Thymus (tissue), 11 donors: ENCODE measurements at regions not wholly inside any gene's neighbourhood (a gene's known extent, or its start where the extent isn't known, plus 50 kb on each side); places are given as distances from the start of the nearest gene placed in this dataset.
"Not testable (repeated sequence)": the region's sequence is repeated elsewhere in the genome, so short reads cannot be mapped to it uniquely, and the experiment has no call there.

Experiments
- DNase-seq, 9 donors: peaks; one replicate each; pipeline ENCODE4 v3.0.0-alpha.2; 2013; ENCODE audit warnings: low spot score in 9 of 9, low read depth in 6 of 9, missing footprints in 1 of 9
- H3K27ac ChIP-seq, 2 donors: one replicate each; pipeline ENCODE4 v1.5.1; 2013; ENCODE audit warnings: control low read depth in 1 of 2, low read depth in 1 of 2, low read length in 1 of 2, mild to moderate bottlenecking in 1 of 2, moderate library complexity in 1 of 2
- H3K27me3 ChIP-seq, 2 donors: one replicate each; pipeline ENCODE4 v1.5.1; 2013; ENCODE audit warnings: low read length in 1 of 2; ENCODE audit not compliant: control insufficient read depth in 2 of 2, insufficient read depth in 1 of 2
- H3K36me3 ChIP-seq, 2 donors: one replicate each; pipeline ENCODE4 v1.5.1; 2013; ENCODE audit warnings: low read length in 1 of 2, mild to moderate bottlenecking in 1 of 2, moderate library complexity in 1 of 2; ENCODE audit not compliant: control insufficient read depth in 2 of 2, insufficient read depth in 2 of 2
- H3K4me1 ChIP-seq, 2 donors: one replicate each; pipeline ENCODE4 v1.5.1; 2013; ENCODE audit warnings: low read length in 2 of 2; ENCODE audit not compliant: control insufficient read depth in 2 of 2, insufficient read depth in 2 of 2
- H3K4me3 ChIP-seq, 2 donors: one replicate each; pipeline ENCODE4 v1.5.1; 2013; ENCODE audit warnings: low read length in 2 of 2, control low read depth in 1 of 2, mild to moderate bottlenecking in 1 of 2
- H3K9me3 ChIP-seq, 2 donors: one replicate each; pipeline ENCODE4 v1.5.1; 2013; ENCODE audit warnings: low read length in 1 of 2, mild to moderate bottlenecking in 1 of 2; ENCODE audit not compliant: control insufficient read depth in 2 of 2, insufficient read depth in 1 of 2
- WGBS: extraction: QIAGEN DNeasy Blood & Tissue Kit; methylation state at CpG from one replicate; pipeline ENCODE4 v1.1.7; 2013; 5-methylcytosine and 5-hydroxymethylcytosine counted together
- donor health status: healthy.

DNA sequence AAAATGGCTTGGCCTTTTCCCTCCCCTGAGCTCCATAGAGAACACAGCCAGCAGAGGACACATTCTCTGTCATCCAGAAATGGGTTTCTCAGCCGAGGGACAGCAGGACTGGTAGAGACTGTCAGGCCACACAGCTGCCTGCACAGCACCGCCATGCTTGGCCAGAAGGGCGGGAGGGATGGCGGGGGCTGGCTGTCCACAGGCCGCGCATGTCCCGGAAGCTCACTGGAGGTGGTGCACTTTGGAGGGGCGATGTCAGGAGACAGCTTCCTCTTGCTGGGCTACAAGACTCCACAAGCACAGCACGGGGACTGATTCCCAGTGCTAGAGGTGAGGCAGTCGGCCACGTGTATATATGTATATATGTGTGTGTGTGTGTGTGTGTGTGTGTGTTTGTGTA is 125.3 kb downstream of the GOLGA6L4 start:
- 90% methylated on average over 3 of the region's 11 CpGs for WGBS
- not testable (repeated sequence) for DNase-seq, H3K4me3 ChIP-seq, H3K9me3 ChIP-seq, H3K36me3 ChIP-seq, H3K27me3 ChIP-seq, H3K4me1 ChIP-seq, H3K27ac ChIP-seq

DNA sequence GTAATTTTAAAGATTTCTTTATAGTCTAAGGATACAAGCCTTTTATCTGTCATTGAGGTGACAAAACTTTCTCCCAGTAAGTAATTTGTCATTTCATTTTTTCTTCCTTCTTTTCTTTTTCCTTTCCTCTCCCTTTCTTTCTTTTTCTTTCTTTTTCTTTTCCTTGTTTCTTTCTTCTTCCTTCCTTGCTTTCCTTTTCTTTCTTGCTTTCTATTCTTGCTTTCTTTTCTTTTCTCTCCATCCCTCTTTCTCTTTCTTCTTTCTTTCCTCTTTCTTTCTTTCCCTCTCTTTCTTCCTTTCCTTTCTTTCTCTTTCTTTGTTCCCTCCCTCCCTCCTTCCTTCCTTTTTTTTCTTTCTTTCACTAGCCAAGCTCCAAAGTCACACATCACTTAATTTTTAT is 148.8 kb downstream of the GOLGA6L4 start:
- not testable (repeated sequence) for H3K4me3 ChIP-seq, H3K36me3 ChIP-seq, H3K27ac ChIP-seq, H3K4me1 ChIP-seq, DNase-seq, H3K9me3 ChIP-seq, H3K27me3 ChIP-seq

DNA sequence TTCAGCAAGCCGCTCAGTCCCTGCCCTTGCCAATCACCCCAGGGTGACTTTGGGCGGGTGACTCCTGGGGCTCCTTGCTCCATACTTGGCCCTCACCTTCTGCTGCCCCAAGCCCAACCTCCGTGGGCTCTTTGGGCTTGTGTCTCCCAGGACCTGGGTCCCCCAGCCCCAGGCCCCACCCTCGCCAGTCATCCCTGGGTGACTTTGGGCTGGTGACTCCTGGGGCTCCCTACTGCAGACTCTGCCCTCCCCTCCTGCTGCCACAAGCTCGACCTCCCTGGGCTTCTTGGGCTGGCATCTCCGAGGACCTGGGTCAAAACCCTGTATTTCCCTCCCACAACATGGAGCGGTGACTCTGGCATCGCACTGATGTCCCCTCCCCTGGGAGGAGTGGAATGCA is 151.5 kb downstream of the GOLGA6L4 start:
- Histone ChIP-seq H3K4me1 (no peaks in the 10 kb centered on the region), H3K36me3 (no peaks in the 10 kb centered on the region), H3K9me3 (no peaks in the 10 kb centered on the region), H3K4me3 (no peak overlapping the region), H3K27me3 (no peaks in the 10 kb centered on the region), H3K27ac (no peak overlapping the region)
- 81% methylated on average over 8 of the region's 8 CpGs for WGBS
- no peak for DNase-seq

DNA sequence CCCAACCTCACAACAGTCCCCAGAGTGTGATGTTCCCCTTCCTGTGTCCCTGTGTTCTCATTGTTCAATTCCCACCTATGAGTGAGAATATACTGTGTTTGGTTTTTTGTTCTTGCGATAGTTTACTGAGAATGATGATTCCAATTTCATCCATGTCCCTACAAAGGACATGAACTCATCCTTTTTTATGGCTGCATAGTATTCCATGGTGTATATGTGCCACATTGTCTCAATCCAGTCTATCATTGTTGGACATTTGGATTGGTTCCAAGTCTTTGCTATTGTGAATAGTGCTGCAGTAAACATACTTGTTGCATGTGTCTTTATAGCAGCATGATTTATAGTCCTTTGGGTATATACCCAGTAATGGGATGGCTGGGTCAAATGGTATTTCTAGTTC is 152.6 kb downstream of the GOLGA6L4 start:
- H3K27me3 ChIP-seq, H3K4me1 ChIP-seq: not testable (repeated sequence)
- 100% methylated on average over 1 of the region's 1 CpG for WGBS

DNA sequence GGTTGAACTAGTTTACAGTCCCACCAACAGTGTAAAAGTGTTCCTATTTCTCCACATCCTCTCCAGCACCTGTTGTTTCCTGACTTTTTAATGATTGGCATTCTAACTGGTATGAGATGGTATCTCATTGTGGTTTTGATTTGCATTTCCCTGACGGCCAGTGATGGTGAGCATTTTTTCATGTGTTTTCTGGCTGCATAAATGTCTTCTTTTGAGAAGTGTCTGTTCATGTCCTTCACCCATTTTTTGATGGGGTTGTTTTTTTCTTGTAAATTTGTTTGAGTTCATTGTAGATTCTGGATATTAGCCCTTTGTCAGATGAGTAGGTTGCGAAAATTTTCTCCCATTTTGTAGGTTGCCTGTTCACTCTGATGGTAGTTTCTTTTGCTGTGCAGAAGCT is 153.1 kb downstream of the GOLGA6L4 start:
- H3K27me3 ChIP-seq, H3K36me3 ChIP-seq, H3K27ac ChIP-seq, H3K4me1 ChIP-seq, H3K9me3 ChIP-seq, H3K4me3 ChIP-seq, DNase-seq: not testable (repeated sequence)
- 5% methylated on average over 1 of the region's 2 CpGs for WGBS

More for the DNA sequence above, 152.6 kb downstream of the GOLGA6L4 start:
- not testable (repeated sequence) for H3K4me3 ChIP-seq, H3K9me3 ChIP-seq, H3K27ac ChIP-seq, DNase-seq, H3K36me3 ChIP-seq

DNA sequence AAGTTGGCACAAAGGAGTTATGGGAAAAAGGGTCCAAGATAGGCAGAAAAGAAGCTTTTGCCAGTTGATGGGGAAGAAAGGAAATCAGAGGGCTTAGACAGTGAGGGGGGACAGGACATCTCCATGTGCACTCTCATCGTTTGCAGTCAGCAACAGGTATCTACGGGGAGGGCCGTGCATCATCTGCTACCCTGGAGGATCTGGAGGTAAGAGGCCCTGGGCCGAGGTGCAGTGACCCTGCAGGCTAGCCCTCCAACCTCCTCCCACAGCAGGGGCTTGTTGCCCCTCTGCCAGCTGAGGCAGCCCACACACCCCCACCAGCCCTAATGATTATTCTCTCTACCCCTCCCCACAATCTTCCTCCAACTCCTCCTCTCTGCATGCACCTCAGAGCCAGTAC is 154.8 kb downstream of the GOLGA6L4 start:
- WGBS: 85% methylated on average over 4 of the region's 4 CpGs
- not testable (repeated sequence) for H3K36me3 ChIP-seq, DNase-seq, H3K9me3 ChIP-seq, H3K27me3 ChIP-seq, H3K27ac ChIP-seq, H3K4me1 ChIP-seq, H3K4me3 ChIP-seq

DNA sequence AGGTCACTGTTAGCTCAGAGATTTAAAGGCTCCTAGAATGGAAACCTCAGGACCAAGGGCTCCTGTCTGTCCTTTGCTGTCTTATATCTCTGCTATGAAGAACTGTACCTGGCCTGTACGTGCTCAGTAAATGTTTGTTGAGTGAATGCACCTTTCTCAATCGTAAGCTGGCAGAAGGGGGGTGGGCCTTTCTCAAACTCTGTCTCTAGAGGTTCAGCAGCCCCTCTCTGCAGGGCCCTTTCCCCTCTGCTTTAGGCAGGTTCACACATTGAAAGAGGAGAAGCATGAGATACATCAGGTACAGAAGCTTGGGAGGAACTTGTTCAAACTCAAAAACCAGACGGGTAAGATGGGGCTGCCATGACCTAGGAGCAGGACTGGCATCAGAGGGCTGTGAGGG is 155.6 kb downstream of the GOLGA6L4 start:
- H3K27me3 ChIP-seq: no peaks in the 10 kb centered on the region
- H3K9me3 ChIP-seq: no peaks in the 10 kb centered on the region
- no peaks in the 10 kb centered on the region for H3K36me3 ChIP-seq
- H3K4me1 ChIP-seq: no peaks in the 10 kb centered on the region
- no peak for DNase-seq
- H3K4me3 ChIP-seq: no peak overlapping the region
- WGBS: 96% methylated on average over 3 of the region's 3 CpGs
- H3K27ac ChIP-seq: no peak overlapping the region

DNA sequence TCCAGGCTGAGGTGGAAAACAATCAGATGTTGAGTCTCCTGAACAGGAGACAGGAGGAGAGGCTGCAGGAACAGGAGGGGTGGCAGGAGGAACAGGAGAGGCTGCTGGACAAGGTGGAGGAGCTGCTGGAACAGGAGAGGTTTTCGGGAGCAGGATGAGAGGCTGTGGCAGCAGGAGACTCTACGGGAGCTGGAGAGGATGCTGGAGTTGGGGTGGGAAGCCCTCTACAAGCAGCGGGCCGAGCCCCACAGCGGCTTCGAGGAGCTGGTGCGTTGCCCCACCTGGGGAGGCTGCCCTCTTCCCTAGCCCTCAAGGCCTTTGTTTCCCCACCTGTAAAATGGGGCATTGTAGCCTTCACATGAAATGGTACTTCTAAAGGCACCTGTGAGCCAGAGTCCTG is 156.4 kb downstream of the GOLGA6L4 start:
- 94% methylated on average over 7 of the region's 7 CpGs for WGBS
- not testable (repeated sequence) for DNase-seq, H3K36me3 ChIP-seq, H3K9me3 ChIP-seq, H3K27ac ChIP-seq, H3K27me3 ChIP-seq, H3K4me3 ChIP-seq, H3K4me1 ChIP-seq

DNA sequence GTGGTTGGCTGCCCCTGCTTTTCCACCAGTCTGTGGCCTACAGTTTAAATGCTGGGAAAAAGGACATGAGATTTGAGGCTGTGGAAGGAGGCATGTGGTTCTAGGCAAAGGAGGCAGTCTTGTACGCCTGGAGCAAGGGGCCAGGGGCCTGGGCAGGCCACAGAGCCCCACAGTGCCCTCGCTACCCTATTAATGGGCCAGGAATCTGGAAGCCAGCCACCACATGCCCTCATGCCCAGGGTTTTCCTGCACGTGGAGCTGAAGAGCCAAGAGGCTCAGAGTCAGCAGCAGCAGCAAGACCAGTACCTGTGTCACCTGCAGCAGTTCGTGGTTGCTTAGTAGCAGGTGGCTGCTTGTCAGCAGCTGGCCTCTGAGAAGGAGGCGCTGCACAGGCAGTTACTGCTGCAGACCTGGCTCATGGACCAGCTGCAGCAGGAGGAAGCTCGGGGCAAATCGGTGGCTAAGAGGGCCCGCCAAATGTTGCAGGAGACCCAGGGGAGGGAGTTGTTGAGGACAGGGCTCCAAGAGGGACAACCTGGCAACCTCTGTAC is 157.9 kb downstream of the GOLGA6L4 start:
- not testable (repeated sequence) for H3K9me3 ChIP-seq, H3K4me3 ChIP-seq, H3K27me3 ChIP-seq, H3K27ac ChIP-seq, H3K36me3 ChIP-seq, H3K4me1 ChIP-seq
- DNase-seq: peak in 3 of 9 donors; percentile 6 to 35 (median 8)
- 40% methylated on average over 8 of the region's 8 CpGs for WGBS

DNA sequence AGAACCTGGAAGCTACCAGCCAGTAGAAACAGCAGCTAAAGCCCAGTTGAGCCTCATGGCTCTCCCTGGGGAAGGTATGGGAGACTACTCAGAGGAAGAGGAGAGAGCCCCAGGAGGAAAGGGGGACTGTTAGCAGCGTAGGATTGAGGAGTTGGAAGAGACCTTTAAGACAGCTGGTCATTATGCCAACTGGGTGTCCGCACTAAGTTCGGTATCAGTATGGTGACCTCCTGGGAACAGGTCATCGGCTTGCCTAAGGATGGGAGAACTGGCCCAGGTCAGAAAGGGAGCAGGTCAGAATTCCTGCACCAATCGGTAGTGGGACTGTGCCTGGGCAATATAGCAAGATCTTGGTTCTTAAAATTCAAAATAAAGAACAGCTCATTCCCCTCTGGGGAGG is 158.4 kb downstream of the GOLGA6L4 start:
- H3K36me3 ChIP-seq, H3K9me3 ChIP-seq, DNase-seq, H3K27ac ChIP-seq, H3K4me1 ChIP-seq, H3K27me3 ChIP-seq, H3K4me3 ChIP-seq: not testable (repeated sequence)
- WGBS: 93% methylated on average over 4 of the region's 5 CpGs
